Tibial artery (tissue), 4 donors: ENCODE measurements at regions not wholly inside any gene's neighbourhood (a gene's known extent, or its start where the extent isn't known, plus 50 kb on each side); places are given as distances from the start of the nearest gene placed in this dataset.
"Not testable (repeated sequence)": the region's sequence is repeated elsewhere in the genome, so short reads cannot be mapped to it uniquely, and the experiment has no call there.

Experiments used
- DNase-seq, 2 donors: peaks; one replicate each; pipeline ENCODE4 v3.0.0-alpha.2; 2019
- H3K27ac ChIP-seq, 2 donors: fragments of 200-600 bp; sonication (generic) in 1 of 2; 1 replicate in 1 of 2; 2 replicates in 1 of 2; pipeline ENCODE4 v1.5.1; 2018 to 2019; ENCODE audit warnings: mild to moderate bottlenecking in 1 of 2
- H3K27me3 ChIP-seq, 2 donors: fragments of 200-600 bp; sonication (generic) in 1 of 2; one replicate each; pipeline versions ENCODE4 v1.5.1 to v1.6.0; 2016 to 2019
- H3K36me3 ChIP-seq, 3 donors: fragments of 200-600 bp; sonication (generic) in 2 of 3; one replicate each; pipeline ENCODE4 v1.5.1; 2016 to 2019; ENCODE audit warnings: mild to moderate bottlenecking in 2 of 3
- H3K4me1 ChIP-seq, 4 donors: fragments of 200-600 bp; sonication (generic) in 2 of 4; 1 replicate in 3 of 4; 2 replicates in 1 of 4; pipeline ENCODE4 v1.5.1; 2016 to 2019
- H3K4me3 ChIP-seq, 2 donors: fragments of 200-600 bp; sonication (generic) in 1 of 2; 1 replicate in 1 of 2; 2 replicates in 1 of 2; pipeline ENCODE4 v1.5.1; 2018 to 2019; ENCODE audit warnings: mild to moderate bottlenecking in 2 of 2
- H3K9me3 ChIP-seq, 3 donors: fragments of 200-600 bp; sonication (generic) in 1 of 3; one replicate each; pipeline ENCODE4 v1.5.1; 2016 to 2019
- CTCF ChIP-seq, 2 experiments: fragments of 200-600 bp in 1 of 2; fragments of 450-650 bp in 1 of 2; IDR thresholded peaks; one replicate each; pipeline ENCODE4 v1.5.1; 2017 to 2019; ENCODE audit warnings: antibody characterized with exemption in 2 of 2, mild to moderate bottlenecking in 1 of 2, moderate library complexity in 1 of 2
- intact Hi-C: fragments of 100-400 bp; cut with DNase I; formaldehyde crosslinking; loops from one replicate; pipeline ENCODE4 v1.15.0; 2023; ENCODE audit warnings: low total_unique reads

- Histone ChIP-seq H3K27ac (no peak overlapping the region), H3K27me3 (no peaks in the 10 kb centered on the region), H3K36me3 (no peaks in the 10 kb centered on the region), H3K4me1 (no peaks in the 10 kb centered on the region), H3K4me3 (no peak overlapping the region), H3K9me3 (no peaks in the 10 kb centered on the region)
- DNase-seq, result no peak
- intact Hi-C loops, result no loop called here
- TF ChIP-seq CTCF (IDR thresholded peaks at IDR 0.05), result no peak
These were observed 1821.8 kb upstream of the PIK3C3 start for GRCh38 chr18:40133253-40133652.

- H3K4me3 ChIP-seq, H3K36me3 ChIP-seq, H3K9me3 ChIP-seq, H3K27me3 ChIP-seq, H3K4me1 ChIP-seq, DNase-seq, H3K27ac ChIP-seq, intact Hi-C loops: not testable (repeated sequence)
These were observed 1822.6 kb upstream of the PIK3C3 start for GRCh38 chr18:40132438-40132837.

- no peak for TF ChIP-seq CTCF (IDR thresholded peaks at IDR 0.05)
- Histone ChIP-seq H3K4me3 (no peak overlapping the region), H3K4me1 (no peaks in the 10 kb centered on the region), H3K36me3 (no peaks in the 10 kb centered on the region), H3K27ac (no peak overlapping the region), H3K27me3 (no peaks in the 10 kb centered on the region), H3K9me3 (no peaks in the 10 kb centered on the region)
- DNase-seq, result no peak
- intact Hi-C loops, result no loop called here
These were observed 1830.9 kb upstream of the PIK3C3 start for GRCh38 chr18:40124107-40124506.

GRCh38 chr18:40120796-40121391, 1834.1 kb upstream of the PIK3C3 start:
- intact Hi-C loops, result no loop called here
- no peak for TF ChIP-seq CTCF (IDR thresholded peaks at IDR 0.05)
- H3K9me3 ChIP-seq, result no peaks in the 10 kb centered on the region
- H3K4me1 ChIP-seq, result no peaks in the 10 kb centered on the region
- H3K27me3 ChIP-seq, result no peaks in the 10 kb centered on the region
- H3K36me3 ChIP-seq, result no peaks in the 10 kb centered on the region
- H3K27ac ChIP-seq, result no peak overlapping the region
- DNase-seq, result no peak
- H3K4me3 ChIP-seq, result no peak overlapping the region

GRCh38 chr18:40120356-40120755, 1834.7 kb upstream of the PIK3C3 start:
- no peaks in the 10 kb centered on the region for H3K9me3 ChIP-seq
- no peak for TF ChIP-seq CTCF (IDR thresholded peaks at IDR 0.05)
- no peaks in the 10 kb centered on the region for H3K27me3 ChIP-seq
- no peaks in the 10 kb centered on the region for H3K36me3 ChIP-seq
- no peaks in the 10 kb centered on the region for H3K4me1 ChIP-seq
- DNase-seq, result no peak
- intact Hi-C loops, result no loop called here
- H3K27ac ChIP-seq, result no peak overlapping the region
- no peak overlapping the region for H3K4me3 ChIP-seq

- H3K4me1 ChIP-seq, DNase-seq, H3K27ac ChIP-seq, intact Hi-C loops, H3K36me3 ChIP-seq, H3K9me3 ChIP-seq, H3K4me3 ChIP-seq, H3K27me3 ChIP-seq: not testable (repeated sequence)
These were observed 1835.5 kb upstream of the PIK3C3 start for GRCh38 chr18:40119581-40119980.

GRCh38 chr18:40110455-40110854, 1844.6 kb upstream of the PIK3C3 start:
- H3K36me3 ChIP-seq, result no peaks in the 10 kb centered on the region
- H3K27me3 ChIP-seq, result no peaks in the 10 kb centered on the region
- no peak overlapping the region for H3K4me3 ChIP-seq
- intact Hi-C loops, result no loop called here
- DNase-seq, result no peak
- H3K27ac ChIP-seq, result no peak overlapping the region
- no peak for TF ChIP-seq CTCF (IDR thresholded peaks at IDR 0.05)
- no peaks in the 10 kb centered on the region for H3K9me3 ChIP-seq
- no peaks in the 10 kb centered on the region for H3K4me1 ChIP-seq
